Peyer's patch (tissue), 4 donors: ENCODE measurements at regions not wholly inside any gene's neighbourhood (a gene's known extent, or its start where the extent isn't known, plus 50 kb on each side); places are given as distances from the start of the nearest gene placed in this dataset.

ENCODE experiments used
- DNase-seq, 3 donors: peaks; one replicate each; pipeline ENCODE4 v3.0.0-alpha.2; 2017 to 2019
- H3K27ac ChIP-seq, 4 donors: fragments of 200-600 bp; sonication (generic); one replicate each; pipeline ENCODE4 v1.5.1; 2016 to 2019
- H3K27me3 ChIP-seq, 2 donors: fragments of 200-600 bp; sonication (generic); one replicate each; pipeline ENCODE4 v1.5.1; 2019
- H3K36me3 ChIP-seq, 3 donors: fragments of 200-600 bp; sonication (generic); one replicate each; pipeline ENCODE4 v1.5.1; 2016 to 2019
- H3K4me1 ChIP-seq, 4 donors: fragments of 200-600 bp; sonication (generic); one replicate each; pipeline ENCODE4 v1.5.1; 2016 to 2019
- H3K4me3 ChIP-seq, 4 donors: fragments of 200-600 bp; sonication (generic); 1 replicate in 3 of 4; 2 replicates in 1 of 4; pipeline ENCODE4 v1.5.1; 2016 to 2019; ENCODE audit warnings: mild to moderate bottlenecking in 1 of 4
- H3K9me3 ChIP-seq, 4 donors: fragments of 200-600 bp; sonication (generic); one replicate each; pipeline ENCODE4 v1.5.1; 2016 to 2019; ENCODE audit warnings: mild to moderate bottlenecking in 1 of 4
- POLR2A ChIP-seq, 2 donors: fragments of 450-650 bp; IDR thresholded peaks; one replicate each; pipeline ENCODE4 v1.5.1; 2017; ENCODE audit warnings: antibody characterized with exemption in 2 of 2, mild to moderate bottlenecking in 2 of 2, moderate library complexity in 2 of 2
- TF ChIP-seq, protein P1 (sequence below), 6 experiments: fragments of 450-650 bp in 4 of 6; fragments of 200-600 bp in 2 of 6; sonication (generic) in 1 of 6; IDR thresholded peaks; one replicate each; pipeline ENCODE4 v1.5.1; 2017 to 2019; ENCODE audit warnings: antibody characterized with exemption in 6 of 6, mild to moderate bottlenecking in 3 of 6, moderate library complexity in 1 of 6

- no peaks in the 10 kb centered on the region for H3K9me3 ChIP-seq
- H3K4me1 ChIP-seq: no peaks in the 10 kb centered on the region
- no peak overlapping the region for H3K4me3 ChIP-seq
- no peaks in the 10 kb centered on the region for H3K27me3 ChIP-seq
- no peak overlapping the region for H3K27ac ChIP-seq
- no peak for DNase-seq
- no peaks in the 10 kb centered on the region for H3K36me3 ChIP-seq
- TF ChIP-seq, protein P1, sequence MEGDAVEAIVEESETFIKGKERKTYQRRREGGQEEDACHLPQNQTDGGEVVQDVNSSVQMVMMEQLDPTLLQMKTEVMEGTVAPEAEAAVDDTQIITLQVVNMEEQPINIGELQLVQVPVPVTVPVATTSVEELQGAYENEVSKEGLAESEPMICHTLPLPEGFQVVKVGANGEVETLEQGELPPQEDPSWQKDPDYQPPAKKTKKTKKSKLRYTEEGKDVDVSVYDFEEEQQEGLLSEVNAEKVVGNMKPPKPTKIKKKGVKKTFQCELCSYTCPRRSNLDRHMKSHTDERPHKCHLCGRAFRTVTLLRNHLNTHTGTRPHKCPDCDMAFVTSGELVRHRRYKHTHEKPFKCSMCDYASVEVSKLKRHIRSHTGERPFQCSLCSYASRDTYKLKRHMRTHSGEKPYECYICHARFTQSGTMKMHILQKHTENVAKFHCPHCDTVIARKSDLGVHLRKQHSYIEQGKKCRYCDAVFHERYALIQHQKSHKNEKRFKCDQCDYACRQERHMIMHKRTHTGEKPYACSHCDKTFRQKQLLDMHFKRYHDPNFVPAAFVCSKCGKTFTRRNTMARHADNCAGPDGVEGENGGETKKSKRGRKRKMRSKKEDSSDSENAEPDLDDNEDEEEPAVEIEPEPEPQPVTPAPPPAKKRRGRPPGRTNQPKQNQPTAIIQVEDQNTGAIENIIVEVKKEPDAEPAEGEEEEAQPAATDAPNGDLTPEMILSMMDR (IDR thresholded peaks at IDR 0.05): no peak
- TF ChIP-seq POLR2A (IDR thresholded peaks at IDR 0.05): no peak
Observed at GRCh38 chr2:187875261-187876141, 321.3 kb upstream of the TFPI start.

GRCh38 chr2:187876554-187876953, 322.3 kb upstream of the TFPI start:
- Histone ChIP-seq H3K36me3 (no peaks in the 10 kb centered on the region), H3K27ac (no peak overlapping the region), H3K9me3 (no peaks in the 10 kb centered on the region), H3K27me3 (no peaks in the 10 kb centered on the region), H3K4me1 (no peaks in the 10 kb centered on the region), H3K4me3 (no peak overlapping the region)
- TF ChIP-seq, protein P1 (IDR thresholded peaks at IDR 0.05): no peak
- no peak for TF ChIP-seq POLR2A (IDR thresholded peaks at IDR 0.05)
- DNase-seq: no peak

DNA sequence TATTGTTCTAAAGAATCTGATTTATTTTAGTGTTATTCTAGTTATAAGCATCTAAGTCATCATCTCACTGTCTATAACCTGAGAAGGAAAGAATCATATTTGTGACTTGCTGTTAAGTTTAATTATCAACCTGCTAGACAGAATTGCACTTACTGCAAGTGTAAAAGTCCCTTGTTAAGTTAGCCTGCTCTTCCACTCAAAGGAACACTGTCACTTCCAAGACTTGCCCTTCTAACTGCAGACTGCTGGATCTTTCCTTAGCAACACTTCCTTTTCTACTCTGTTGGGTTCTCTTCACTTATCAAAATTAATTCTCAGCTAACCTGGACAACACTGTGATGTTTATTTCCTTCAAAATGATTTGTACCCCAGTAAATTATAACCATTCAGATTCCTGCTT, 323.2 kb upstream of the TFPI start:
- no peak for DNase-seq
- no peak overlapping the region for H3K4me3 ChIP-seq
- H3K9me3 ChIP-seq: no peaks in the 10 kb centered on the region
- H3K27me3 ChIP-seq: no peaks in the 10 kb centered on the region
- no peak for TF ChIP-seq POLR2A (IDR thresholded peaks at IDR 0.05)
- TF ChIP-seq, protein P1 (IDR thresholded peaks at IDR 0.05): no peak
- no peaks in the 10 kb centered on the region for H3K36me3 ChIP-seq
- no peaks in the 10 kb centered on the region for H3K4me1 ChIP-seq
- no peak overlapping the region for H3K27ac ChIP-seq

DNA sequence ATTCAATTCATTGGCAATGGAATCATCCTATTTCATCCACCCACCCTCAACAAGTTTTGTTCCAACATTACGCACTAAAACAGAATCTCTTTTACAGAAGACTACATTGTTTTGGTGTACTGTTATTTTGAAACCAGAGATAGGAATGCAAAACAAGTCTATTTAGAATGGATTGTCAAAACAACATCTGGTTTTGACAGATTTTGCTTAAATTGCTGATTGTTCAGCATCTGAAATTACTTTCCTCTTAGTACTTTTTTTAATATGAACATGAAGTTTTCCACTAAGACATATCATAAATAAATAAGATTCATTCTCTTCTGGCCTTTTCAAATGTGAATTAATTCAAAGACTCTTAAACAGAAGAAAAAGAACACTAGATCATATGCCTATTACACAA, 323.9 kb upstream of the TFPI start:
- no peak for DNase-seq
- Histone ChIP-seq H3K36me3 (no peaks in the 10 kb centered on the region), H3K4me1 (no peaks in the 10 kb centered on the region), H3K4me3 (no peak overlapping the region), H3K9me3 (no peaks in the 10 kb centered on the region), H3K27me3 (no peaks in the 10 kb centered on the region), H3K27ac (no peak overlapping the region)
- no peak for TF ChIP-seq POLR2A (IDR thresholded peaks at IDR 0.05)
- TF ChIP-seq, protein P1 (IDR thresholded peaks at IDR 0.05): no peak

DNA sequence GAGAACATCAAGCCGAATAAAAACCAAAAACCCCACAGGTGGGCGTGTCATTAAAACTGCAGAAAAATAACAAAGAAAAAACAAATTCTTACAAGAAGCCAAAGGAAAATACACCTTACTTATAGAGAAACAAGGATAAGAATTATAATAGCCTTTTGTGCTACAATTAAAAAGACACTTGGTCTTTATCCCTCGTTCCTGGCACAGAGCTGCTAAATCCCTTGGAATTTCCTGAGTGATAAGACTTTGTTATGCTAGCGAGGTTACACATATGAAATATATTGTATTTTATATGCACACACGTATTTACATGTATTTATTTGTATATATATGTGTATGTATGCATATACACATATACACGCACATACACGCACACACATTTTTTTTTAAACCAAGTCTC, 325.3 kb upstream of the TFPI start:
- no peak overlapping the region for H3K4me3 ChIP-seq
- H3K4me1 ChIP-seq: no peaks in the 10 kb centered on the region
- H3K36me3 ChIP-seq: no peaks in the 10 kb centered on the region
- no peaks in the 10 kb centered on the region for H3K27me3 ChIP-seq
- no peak for DNase-seq
- no peaks in the 10 kb centered on the region for H3K9me3 ChIP-seq
- no peak overlapping the region for H3K27ac ChIP-seq
- TF ChIP-seq, protein P1 (IDR thresholded peaks at IDR 0.05): no peak
